Small intestine (tissue), 7 donors: ENCODE measurements at regions not wholly inside any gene's neighbourhood (a gene's known extent, or its start where the extent isn't known, plus 50 kb on each side); places are given as distances from the start of the nearest gene placed in this dataset.

Source experiments
- DNase-seq, 2 donors: peaks; one replicate each; pipeline versions ENCODE4 v3.0.0 to v3.0.0-alpha.2; 2013
- FAIRE-seq: peaks from 2 replicates; lab custom pipeline; 2012; peaks lifted over from hg19 to GRCh38; lab: Jason Lieb, UNC
- H3K27ac ChIP-seq, 3 donors: one replicate each; pipeline ENCODE4 v1.5.1; 2013; ENCODE audit warnings: low read length in 2 of 3, mild to moderate bottlenecking in 2 of 3, control low read depth in 1 of 3, inconsistent platforms in 1 of 3, low read depth in 1 of 3, moderate library complexity in 1 of 3
- H3K27me3 ChIP-seq, 3 donors: one replicate each; pipeline ENCODE4 v1.6.1; 2013; ENCODE audit warnings: low read length in 3 of 3, inconsistent platforms in 1 of 3; ENCODE audit not compliant: control insufficient read depth in 3 of 3, insufficient read depth in 3 of 3
- H3K36me3 ChIP-seq, 3 donors: one replicate each; pipeline ENCODE4 v1.6.1; 2013; ENCODE audit warnings: low read length in 3 of 3, inconsistent platforms in 1 of 3, low read depth in 1 of 3, mild to moderate bottlenecking in 1 of 3, moderate library complexity in 1 of 3; ENCODE audit not compliant: control insufficient read depth in 3 of 3, insufficient read depth in 2 of 3
- H3K4me1 ChIP-seq, 3 donors: one replicate each; pipeline ENCODE4 v1.6.1; 2013; ENCODE audit warnings: low read length in 2 of 3, inconsistent platforms in 1 of 3, low read depth in 1 of 3, mild to moderate bottlenecking in 1 of 3, moderate library complexity in 1 of 3; ENCODE audit not compliant: control insufficient read depth in 3 of 3, insufficient read depth in 2 of 3
- H3K4me3 ChIP-seq, 3 donors: one replicate each; pipeline ENCODE4 v1.5.1; 2013; ENCODE audit warnings: low read length in 3 of 3, control low read depth in 1 of 3, inconsistent platforms in 1 of 3, low read depth in 1 of 3, mild to moderate bottlenecking in 1 of 3, moderate library complexity in 1 of 3
- H3K9me3 ChIP-seq, 2 donors: one replicate each; pipeline ENCODE4 v1.6.1; 2013; ENCODE audit warnings: low read depth in 1 of 2, low read length in 1 of 2; ENCODE audit not compliant: control insufficient read depth in 2 of 2, insufficient read depth in 1 of 2
- WGBS, 3 donors: extraction: QIAGEN DNeasy Blood & Tissue Kit; methylation state at CpG; one replicate each; pipeline ENCODE4 v1.1.7; 2013; 5-methylcytosine and 5-hydroxymethylcytosine counted together
- donor health status: healthy with polysubstance abuse.
- donor health status: control.
- donor health status: control.
- donor health status: Bipolar disorder and iron deficiency.
- donor health status: healthy.

- no peaks in the 10 kb centered on the region for H3K27me3 ChIP-seq
- no peaks in the 10 kb centered on the region for H3K9me3 ChIP-seq
- H3K27ac ChIP-seq: no peak overlapping the region
- FAIRE-seq (no peak), DNase-seq (no peak)
- H3K36me3 ChIP-seq: no peaks in the 10 kb centered on the region
- H3K4me3 ChIP-seq: no peak overlapping the region
- no peaks in the 10 kb centered on the region for H3K4me1 ChIP-seq
- WGBS, 3 donors: 40 to 42% (median 41%) methylated on average over 7 of the region's 7 CpGs
Observed at GRCh38 chr6:112562301-112563231, 215.4 kb downstream of the RFPL4B start.

GRCh38 chr6:112563368-112563767 lies 216.2 kb downstream of the RFPL4B start:
- FAIRE-seq: no peak
- DNase-seq: no peak
- no peak overlapping the region for H3K27ac ChIP-seq

GRCh38 chr6:112568066-112568465 lies 220.9 kb downstream of the RFPL4B start:
- Histone ChIP-seq H3K4me3 (no peak overlapping the region), H3K27ac (no peak overlapping the region), H3K27me3 (no peaks in the 10 kb centered on the region), H3K36me3 (no peaks in the 10 kb centered on the region), H3K4me1 (no peaks in the 10 kb centered on the region), H3K9me3 (no peaks in the 10 kb centered on the region)
- DNase-seq: no peak
- FAIRE-seq: no peak

More at GRCh38 chr6:112563368-112563767, 216.2 kb downstream of the RFPL4B start:
- H3K9me3 ChIP-seq: no peaks in the 10 kb centered on the region
- no peaks in the 10 kb centered on the region for H3K36me3 ChIP-seq
- 29 to 49% (median 46%) methylated on average over 3 of the region's 3 CpGs for WGBS, 3 donors
- no peaks in the 10 kb centered on the region for H3K27me3 ChIP-seq
- no peaks in the 10 kb centered on the region for H3K4me1 ChIP-seq
- H3K4me3 ChIP-seq: no peak overlapping the region

GRCh38 chr6:112571488-112572270 lies 224.5 kb downstream of the RFPL4B start:
- FAIRE-seq: no peak
- Histone ChIP-seq H3K9me3 (no peaks in the 10 kb centered on the region), H3K4me1 (no peaks in the 10 kb centered on the region), H3K27me3 (no peaks in the 10 kb centered on the region), H3K36me3 (no peaks in the 10 kb centered on the region), H3K27ac (no peak overlapping the region), H3K4me3 (no peak overlapping the region)
- DNase-seq: no peak
- 35 to 48% (median 41%) methylated on average over 5 of the region's 5 CpGs for WGBS, 3 donors

DNA sequence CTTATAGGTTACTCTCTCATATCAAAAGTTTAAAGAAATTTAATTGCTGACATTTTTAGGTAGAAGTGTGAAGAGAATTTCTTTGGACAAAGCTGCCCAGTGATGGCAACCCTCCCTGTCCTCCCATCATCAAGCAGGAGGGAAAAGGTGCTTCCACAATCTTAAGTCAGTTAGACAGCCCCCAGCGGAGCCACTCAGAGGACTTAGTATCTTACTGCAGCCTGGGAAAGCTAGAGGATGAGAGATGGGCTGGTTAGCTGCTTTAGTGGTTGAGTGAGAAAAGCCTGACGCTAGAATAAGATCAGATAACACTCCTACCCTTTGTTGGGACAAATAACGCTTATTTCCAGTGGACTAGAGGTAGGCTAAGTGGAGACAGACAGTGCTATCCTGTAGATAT lies 227.1 kb downstream of the RFPL4B start:
- no peaks in the 10 kb centered on the region for H3K4me1 ChIP-seq
- H3K9me3 ChIP-seq: no peaks in the 10 kb centered on the region
- no peak overlapping the region for H3K4me3 ChIP-seq
- FAIRE-seq (no peak), DNase-seq (no peak)
- H3K27ac ChIP-seq: no peak overlapping the region
- no peaks in the 10 kb centered on the region for H3K27me3 ChIP-seq
- H3K36me3 ChIP-seq: no peaks in the 10 kb centered on the region
- WGBS, 3 donors: 61 to 79% (median 71%) methylated on average over 3 of the region's 3 CpGs

GRCh38 chr6:112575309-112575834 lies 228.2 kb downstream of the RFPL4B start:
- no peak for DNase-seq
- H3K36me3 ChIP-seq: no peaks in the 10 kb centered on the region
- H3K27ac ChIP-seq: no peak overlapping the region
- no peaks in the 10 kb centered on the region for H3K4me1 ChIP-seq
- H3K4me3 ChIP-seq: no peak overlapping the region
- FAIRE-seq: no peak
- 64 to 82% (median 72%) methylated on average over 3 of the region's 3 CpGs for WGBS, 3 donors
- no peaks in the 10 kb centered on the region for H3K27me3 ChIP-seq
- no peaks in the 10 kb centered on the region for H3K9me3 ChIP-seq

DNA sequence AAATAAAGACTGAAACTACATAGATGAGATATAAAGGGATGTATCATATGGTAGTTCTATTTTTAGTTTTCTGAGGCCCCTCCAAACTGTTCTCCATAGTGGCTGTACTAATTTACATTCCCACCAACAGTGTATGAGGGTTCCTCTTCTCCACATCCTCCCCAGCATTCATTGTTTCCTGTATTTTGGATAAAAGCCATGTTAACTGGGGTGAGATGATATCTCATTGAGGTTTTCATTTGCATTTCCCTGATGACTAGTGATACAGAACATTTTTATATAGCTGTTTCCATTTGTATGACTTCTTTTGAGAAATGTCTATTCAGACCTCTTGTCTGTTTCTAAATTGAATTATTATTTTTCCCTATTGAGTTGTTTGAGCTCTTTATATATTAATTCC lies 229.3 kb downstream of the RFPL4B start:
- Histone ChIP-seq H3K4me1 (no peaks in the 10 kb centered on the region), H3K27ac (no peak overlapping the region), H3K27me3 (no peaks in the 10 kb centered on the region), H3K4me3 (no peak overlapping the region), H3K36me3 (no peaks in the 10 kb centered on the region), H3K9me3 (no peaks in the 10 kb centered on the region)
- no peak for FAIRE-seq
- no peak for DNase-seq

DNA sequence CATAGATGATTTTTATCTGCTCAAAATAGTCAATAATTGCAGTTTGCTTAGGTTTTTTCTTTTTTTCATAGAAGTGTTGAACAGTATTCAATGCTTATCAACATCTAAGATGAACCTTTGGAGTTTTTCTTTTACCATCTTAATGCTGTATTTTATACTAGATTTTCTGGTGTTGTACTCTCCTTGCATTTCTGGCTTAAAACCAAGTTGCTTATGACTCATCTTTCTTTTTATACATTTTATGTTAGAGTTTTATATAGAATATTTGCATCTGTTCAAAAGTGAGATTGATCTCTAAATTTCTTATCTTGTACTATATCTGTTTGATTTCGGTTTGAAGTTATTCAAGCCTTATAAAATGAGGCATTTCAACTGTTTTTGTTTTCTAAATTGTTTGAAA lies 232.5 kb downstream of the RFPL4B start:
- WGBS, 3 donors: 56 to 80% (median 75%) methylated on average over 1 of the region's 1 CpG
- DNase-seq (no peak), FAIRE-seq (peak; percentile 5)
- H3K27ac ChIP-seq: no peak overlapping the region
- no peaks in the 10 kb centered on the region for H3K9me3 ChIP-seq
- no peaks in the 10 kb centered on the region for H3K4me1 ChIP-seq
- H3K27me3 ChIP-seq: no peaks in the 10 kb centered on the region
- no peaks in the 10 kb centered on the region for H3K36me3 ChIP-seq
- no peak overlapping the region for H3K4me3 ChIP-seq
